K562 (cell line): ENCODE measurements at regions not wholly inside any gene's neighbourhood (a gene's known extent, or its start where the extent isn't known, plus 50 kb on each side); places are given as distances from the start of the nearest gene placed in this dataset.

Experiments used
- ATAC-seq: fragments of 200-7000 bp; cut with Tn5 transposase; 3 replicates; pipeline ENCODE4 v1.9.1; 2020; ENCODE audit warnings: moderate library complexity
- BruUV-seq: library from RNA; stranded (reverse); fragments of 400-500 nt; replicated peaks from 2 replicates; lab custom pipeline; 2021; lab: Mats Ljungman, UMichigan
- CTCF ChIA-PET: fragments of 300-600 bp; formaldehyde crosslinking; extraction: SDS; loops from one replicate; lab custom pipeline; 2021; ENCODE audit warnings: low intra/inter-chr PET ratio; lab: Yijun Ruan, JAX
- POLR2A ChIA-PET: fragments of 300-600, 350-650 bp; sonication (Branson Sonifier 250); formaldehyde crosslinking; extraction: SDS; loops from one replicate; lab custom pipeline; 2021; ENCODE audit warnings: antibody characterized with exemption, inconsistent platforms; lab: Yijun Ruan, JAX
- DNase-seq, 4 experiments: peaks; one replicate each; pipeline versions ENCODE4 v3.0.0 to v3.0.0-alpha.2; 2011 to 2018; ENCODE audit warnings: low spot score in 3 of 4, mixed read lengths in 3 of 4; ENCODE audit errors: extremely low read depth in 1 of 4
- FAIRE-seq: peaks from 2 replicates; lab custom pipeline; 2011; peaks lifted over from hg19 to GRCh38; lab: Jason Lieb, UNC
- H2AFZ ChIP-seq: 2 replicates; pipeline ENCODE4 v1.6.0; 2011; ENCODE audit warnings: low read depth, low read length, control low read depth, inconsistent platforms
- H3K27ac ChIP-seq: fragments of 200-600 bp; 3 replicates; pipeline ENCODE4 v1.8.0; 2011; ENCODE audit warnings: low read depth, mild to moderate bottlenecking, control low read depth, inconsistent platforms, low read length, moderate library complexity, mixed read lengths; ENCODE audit errors: extremely low read depth
- H3K27me3 ChIP-seq, 2 experiments: fragments of 300-600 bp in 1 of 2; 2 replicates in 1 of 2; 3 replicates in 1 of 2; pipeline versions ENCODE4 v1.6.0 to v1.8.0; 2011; ENCODE audit warnings: inconsistent platforms in 2 of 2, low read length in 2 of 2, mild to moderate bottlenecking in 1 of 2, mixed read lengths in 1 of 2, moderate library complexity in 1 of 2; ENCODE audit not compliant: control insufficient read depth in 2 of 2, insufficient read depth in 2 of 2
- H3K36me3 ChIP-seq: fragments of 300-600 bp; 3 replicates; pipeline ENCODE4 v1.8.0; 2011; ENCODE audit warnings: mild to moderate bottlenecking, low read length, inconsistent platforms; ENCODE audit not compliant: control insufficient read depth, insufficient read depth
- H3K4me1 ChIP-seq, 2 experiments: fragments of 200-600 bp in 1 of 2; replicated peaks in 1 of 2; 2 replicates in 1 of 2; 3 replicates in 1 of 2; pipeline versions ENCODE4 v1.5.1 to v1.8.0; 2011; ENCODE audit warnings: inconsistent platforms in 2 of 2, low read length in 2 of 2, mild to moderate bottlenecking in 1 of 2, mixed read lengths in 1 of 2, moderate library complexity in 1 of 2; ENCODE audit not compliant: control insufficient read depth in 2 of 2, insufficient read depth in 2 of 2
- H3K4me2 ChIP-seq: 2 replicates; pipeline ENCODE4 v1.6.1; 2011; ENCODE audit warnings: low read length, control low read depth, inconsistent platforms, mixed read lengths; ENCODE audit not compliant: insufficient read depth
- H3K4me3 ChIP-seq: fragments of 200-600 bp; sonication (generic), shearing (Covaris generic); 2 replicates; pipeline ENCODE4 v1.5.1; 2016; ENCODE audit warnings: control low read depth, inconsistent platforms
- H3K79me2 ChIP-seq: fragments of 200-600 bp; 3 replicates; pipeline ENCODE4 v1.8.0; 2011; ENCODE audit warnings: low read length, inconsistent platforms; ENCODE audit not compliant: control insufficient read depth, insufficient read depth
- H3K9ac ChIP-seq, 2 experiments: 2 replicates each; pipeline versions ENCODE4 v1.6.0 to v1.6.1; 2011; ENCODE audit warnings: low read depth in 2 of 2, low read length in 2 of 2, control low read depth in 1 of 2, inconsistent platforms in 1 of 2, mild to moderate bottlenecking in 1 of 2, mixed read lengths in 1 of 2; ENCODE audit not compliant: insufficient read depth in 1 of 2
- H3K9me1 ChIP-seq: one replicate; pipeline ENCODE4 v1.6.0; 2011; ENCODE audit warnings: inconsistent platforms, mild to moderate bottlenecking, low read length, moderate library complexity; ENCODE audit not compliant: control insufficient read depth, insufficient read depth
- H3K9me3 ChIP-seq: replicated peaks from 2 replicates; pipeline ENCODE4 v1.5.1; 2011; ENCODE audit warnings: low read depth, low read length, inconsistent platforms; ENCODE audit not compliant: control insufficient read depth, insufficient read depth
- H4K20me1 ChIP-seq: replicated peaks from 2 replicates; pipeline ENCODE4 v1.6.1; 2011; ENCODE audit warnings: low read length, inconsistent platforms, mixed read lengths; ENCODE audit not compliant: control insufficient read depth, insufficient read depth
- ESRRA ChIP-seq: fragments of 450-650 bp; IDR thresholded peaks from 2 replicates; pipeline ENCODE4 v1.6.1; 2014; ENCODE audit warnings: low read depth, mild to moderate bottlenecking, moderate library complexity, borderline replicate concordance
- GTF3C2 ChIP-seq: IDR thresholded peaks from 3 replicates; pipeline ENCODE4 v1.6.1; 2011; ENCODE audit warnings: borderline replicate concordance, mild to moderate bottlenecking, moderate library complexity; ENCODE audit not compliant: insufficient read length; ENCODE audit errors: extremely low read depth
- HMGXB4 ChIP-seq: sonication (generic); formaldehyde crosslinking; IDR thresholded peaks from 2 replicates; pipeline ENCODE4 v1.8.1; 2023; ENCODE audit warnings: mild to moderate bottlenecking, missing genetic modification reagents
- TFAM ChIP-seq: fragments of 250-450 bp; sonication (Bioruptor Pico); conservative IDR thresholded peaks from 2 replicates; pipeline ENCODE4 v1.5.0; 2021; ENCODE audit warnings: mild to moderate bottlenecking, moderate library complexity
- ZBTB9 ChIP-seq: fragments of 450-650 bp; formaldehyde crosslinking; IDR thresholded peaks from 2 replicates; pipeline ENCODE4 v1.4.0; 2020; ENCODE audit warnings: mild to moderate bottlenecking, moderate library complexity
- ZSCAN29 ChIP-seq: fragments of 450-650 bp; IDR thresholded peaks from 2 replicates; pipeline ENCODE4 v1.6.1; 2017
- WGBS: fragments of 100-300 bp; shearing (Covaris generic); methylation state at CpG from one replicate; pipeline ENCODE4 v1.1.6; 2016; ENCODE audit warnings: low coverage, mixed read lengths; ENCODE audit not compliant: insufficient coverage; ENCODE audit errors: missing lambda C conversion rate; 5-methylcytosine and 5-hydroxymethylcytosine counted together
- in situ Hi-C: fragments of 300-500 bp; cut with MboI; formaldehyde crosslinking; loops from 4 replicates; pipeline ENCODE4 v1.15.0; 2018; ENCODE audit warnings: inconsistent platforms, mixed read lengths
- intact Hi-C: fragments of 100-400 bp; cut with micrococcal nuclease; formaldehyde crosslinking; loops from 2 replicates; pipeline ENCODE4 v1.14.2; 2022

GRCh38 chr12:92341065-92341668 is 195.5 kb upstream of the BTG1 start:
- intact Hi-C loops, result loop anchor here (5.0 kb wide), 2 partner anchors 61 to 194 kb away; partner anchors contain the start of gene BTG1
- H2AFZ ChIP-seq, result peak overlapping the region; percentile 96
- peaks cover 4 to 30% of the 10 kb centered on the region in 2 experiments; a peak in 4 of 5 replicates for H3K4me1 ChIP-seq
- H3K9me3 ChIP-seq, result no peaks in the 10 kb centered on the region
- H3K27ac ChIP-seq, result peak overlapping the region; percentile 78
- H3K79me2 ChIP-seq, result no peaks in the 10 kb centered on the region
- ATAC-seq (peak; percentile 86), FAIRE-seq (peak; percentile 40), DNase-seq (peak in 2 of 4 experiments; percentile 31 to 69)
- CTCF ChIA-PET, result no interaction called here
- POLR2A ChIA-PET, result interaction anchor here (0.9 to 1.0 kb wide), 2 partner anchors 11 to 196 kb away, joined by 3 to 7 read pairs; partner anchors contain the start of gene BTG1
- H3K27me3 ChIP-seq, result no peaks in the 10 kb centered on the region
- H3K4me3 ChIP-seq, result peak overlapping the region; percentile 12; the same call in 1 of the 2 replicates
- in situ Hi-C loops, result no loop called here
- H4K20me1 ChIP-seq, result no peaks in the 10 kb centered on the region
- peak overlapping the region in 1 of 2 experiments; percentile 53; a peak in 2 of 4 replicates for H3K9ac ChIP-seq
- H3K9me1 ChIP-seq, result no peaks in the 10 kb centered on the region
- 2% methylated on average over 13 of the region's 13 CpGs for WGBS
- BruUV-seq, result no TSS peak
- peak overlapping the region; percentile 72 for H3K4me2 ChIP-seq
- H3K36me3 ChIP-seq, result no peaks in the 10 kb centered on the region
- TF ChIP-seq HMGXB4 (CRISPR knock-in tag) (no peak), GTF3C2 (no peak), ZBTB9 (0 out of 2 replicates have a peak, but pooled peaks have one; percentile 42), ZSCAN29 (no peak), TFAM (CRISPR knock-in tag) (no peak), ESRRA (no peak)
